Suprapubic skin (tissue), 3 donors: ENCODE measurements at regions not wholly inside any gene's neighbourhood (a gene's known extent, or its start where the extent isn't known, plus 50 kb on each side); places are given as distances from the start of the nearest gene placed in this dataset.

ENCODE experiments used
- EP300 ChIP-seq: sonication (generic); formaldehyde crosslinking; IDR thresholded peaks from one replicate; pipeline ENCODE4 v1.6.1; 2017; ENCODE audit warnings: antibody characterized with exemption
- POLR2A ChIP-seq, 2 donors: fragments of 450-650 bp; IDR thresholded peaks; one replicate each; pipeline ENCODE4 v1.6.1; 2017; ENCODE audit warnings: antibody characterized with exemption in 2 of 2, mild to moderate bottlenecking in 2 of 2, moderate library complexity in 2 of 2
- TF ChIP-seq, protein P1 (sequence below), 2 donors: fragments of 200-600 bp in 1 of 2; fragments of 450-650 bp in 1 of 2; sonication (generic) in 1 of 2; IDR thresholded peaks; one replicate each; pipeline ENCODE4 v1.5.1; 2016 to 2019; ENCODE audit warnings: antibody characterized with exemption in 2 of 2, mild to moderate bottlenecking in 1 of 2, moderate library complexity in 1 of 2

GRCh38 chr3:76043746-76044145 is 258.4 kb upstream of the ZNF717 start:
- no peak for TF ChIP-seq POLR2A (IDR thresholded peaks at IDR 0.05)
- TF ChIP-seq, protein P1, sequence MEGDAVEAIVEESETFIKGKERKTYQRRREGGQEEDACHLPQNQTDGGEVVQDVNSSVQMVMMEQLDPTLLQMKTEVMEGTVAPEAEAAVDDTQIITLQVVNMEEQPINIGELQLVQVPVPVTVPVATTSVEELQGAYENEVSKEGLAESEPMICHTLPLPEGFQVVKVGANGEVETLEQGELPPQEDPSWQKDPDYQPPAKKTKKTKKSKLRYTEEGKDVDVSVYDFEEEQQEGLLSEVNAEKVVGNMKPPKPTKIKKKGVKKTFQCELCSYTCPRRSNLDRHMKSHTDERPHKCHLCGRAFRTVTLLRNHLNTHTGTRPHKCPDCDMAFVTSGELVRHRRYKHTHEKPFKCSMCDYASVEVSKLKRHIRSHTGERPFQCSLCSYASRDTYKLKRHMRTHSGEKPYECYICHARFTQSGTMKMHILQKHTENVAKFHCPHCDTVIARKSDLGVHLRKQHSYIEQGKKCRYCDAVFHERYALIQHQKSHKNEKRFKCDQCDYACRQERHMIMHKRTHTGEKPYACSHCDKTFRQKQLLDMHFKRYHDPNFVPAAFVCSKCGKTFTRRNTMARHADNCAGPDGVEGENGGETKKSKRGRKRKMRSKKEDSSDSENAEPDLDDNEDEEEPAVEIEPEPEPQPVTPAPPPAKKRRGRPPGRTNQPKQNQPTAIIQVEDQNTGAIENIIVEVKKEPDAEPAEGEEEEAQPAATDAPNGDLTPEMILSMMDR (IDR thresholded peaks at IDR 0.05), result no peak
- no peak for TF ChIP-seq EP300
